A673 (cell line): ENCODE measurements at regions not wholly inside any gene's neighbourhood (a gene's known extent, or its start where the extent isn't known, plus 50 kb on each side); places are given as distances from the start of the nearest gene placed in this dataset.
"Not testable (repeated sequence)": the region's sequence is repeated elsewhere in the genome, so short reads cannot be mapped to it uniquely, and the experiment has no call there.

ENCODE experiments used
- BruUV-seq: library from RNA; stranded (reverse); fragments of 400-500 nt; replicated peaks from 2 replicates; lab custom pipeline; 2021; lab: Mats Ljungman, UMichigan
- CTCF ChIA-PET: fragments of 300-600 bp; sonication (Branson Sonifier 250); formaldehyde crosslinking; loops from one replicate; lab custom pipeline; 2022; ENCODE audit warnings: antibody characterized with exemption; lab: Charles Lee
- POLR2A ChIA-PET: fragments of 300-600 bp; sonication (Branson Sonifier 250); formaldehyde crosslinking; loops from one replicate; lab custom pipeline; 2022; ENCODE audit warnings: antibody characterized with exemption; ENCODE audit not compliant: low non-redundant PET; lab: Charles Lee
- DNase-seq: peaks from one replicate; pipeline ENCODE4 v3.0.0-alpha.2; 2015; ENCODE audit warnings: low spot score
- H3K27ac ChIP-seq: fragments of 200-600 bp; sonication (generic); 2 replicates; pipeline ENCODE4 v1.5.1; 2016; ENCODE audit warnings: mixed run types, low read depth, mild to moderate bottlenecking, mixed read lengths, antibody characterized with exemption, low read length; ENCODE audit not compliant: poor library complexity, severe bottlenecking
- H3K27me3 ChIP-seq: fragments of 200-600 bp; sonication (generic); replicated peaks from 2 replicates; pipeline ENCODE4 v1.6.1; 2017; ENCODE audit warnings: mixed run types, low read depth, mild to moderate bottlenecking, mixed read lengths, antibody characterized with exemption, low read length; ENCODE audit not compliant: insufficient read depth, poor library complexity
- H3K36me3 ChIP-seq: fragments of 200-600 bp; sonication (generic); 2 replicates; pipeline ENCODE4 v1.6.1; 2016; ENCODE audit warnings: mixed run types, mild to moderate bottlenecking, mixed read lengths, antibody characterized with exemption, low read length; ENCODE audit not compliant: insufficient read depth, poor library complexity, severe bottlenecking
- H3K4me1 ChIP-seq: fragments of 200-600 bp; sonication (generic); 2 replicates; pipeline ENCODE4 v1.6.1; 2017; ENCODE audit warnings: mixed run types, mild to moderate bottlenecking, mixed read lengths, antibody characterized with exemption, low read length; ENCODE audit not compliant: insufficient read depth, poor library complexity, severe bottlenecking
- H3K4me3 ChIP-seq: fragments of 200-600 bp; sonication (generic); 2 replicates; pipeline ENCODE4 v1.5.1; 2016; ENCODE audit warnings: low read depth, mixed run types, mild to moderate bottlenecking, mixed read lengths, low read length; ENCODE audit not compliant: poor library complexity, severe bottlenecking
- H3K9me3 ChIP-seq: fragments of 200-600 bp; sonication (generic); 2 replicates; pipeline ENCODE4 v1.6.1; 2016; ENCODE audit warnings: mixed run types, low read depth, mild to moderate bottlenecking, mixed read lengths, antibody characterized with exemption, low read length; ENCODE audit not compliant: poor library complexity, severe bottlenecking
- CTCF ChIP-seq: fragments of 300-800, 200-600 bp; sonication (generic); conservative IDR thresholded peaks from 2 replicates; pipeline ENCODE4 v1.5.1; 2017; ENCODE audit warnings: low read depth, mild to moderate bottlenecking, antibody characterized with exemption, low read length, moderate library complexity, mixed read lengths
- EZH2 ChIP-seq: fragments of 200-600 bp; sonication (generic); IDR thresholded peaks from 2 replicates; pipeline ENCODE4 v1.6.1; 2017; ENCODE audit warnings: borderline replicate concordance, low read depth, mild to moderate bottlenecking, mixed read lengths, antibody characterized with exemption, low read length; ENCODE audit not compliant: poor library complexity, severe bottlenecking
- intact Hi-C: fragments of 100-400 bp; cut with micrococcal nuclease; formaldehyde crosslinking; loops from one replicate; pipeline ENCODE4 v1.10.0; 2022; ENCODE audit not compliant: unreplicated experiment

- ChIA-PET CTCF (no interaction called here), POLR2A (no interaction called here)
- TF ChIP-seq CTCF (no peak), EZH2 (no peak)
- intact Hi-C loops: no loop called here
- Histone ChIP-seq H3K4me3 (no peak overlapping the region), H3K27ac (no peak overlapping the region), H3K36me3 (no peaks in the 10 kb centered on the region), H3K9me3 (no peaks in the 10 kb centered on the region), H3K27me3 (no peaks in the 10 kb centered on the region), H3K4me1 (no peaks in the 10 kb centered on the region)
- DNase-seq: no peak
- no TSS peak for BruUV-seq
Observed at GRCh38 chr6:86738078-86738477, 199.2 kb upstream of the HTR1E start.

GRCh38 chr6:86731631-86732030 is 205.7 kb upstream of the HTR1E start:
- H3K27me3 ChIP-seq, DNase-seq, intact Hi-C loops, CTCF ChIA-PET, POLR2A ChIA-PET, BruUV-seq, H3K4me1 ChIP-seq, H3K9me3 ChIP-seq, H3K4me3 ChIP-seq, H3K27ac ChIP-seq, H3K36me3 ChIP-seq: not testable (repeated sequence)

GRCh38 chr6:86730772-86731171 is 206.6 kb upstream of the HTR1E start:
- H3K36me3 ChIP-seq, DNase-seq, intact Hi-C loops, H3K9me3 ChIP-seq, BruUV-seq, H3K4me3 ChIP-seq, CTCF ChIA-PET, H3K27ac ChIP-seq, H3K4me1 ChIP-seq, POLR2A ChIA-PET, H3K27me3 ChIP-seq: not testable (repeated sequence)

GRCh38 chr6:86730216-86730615 is 207.1 kb upstream of the HTR1E start:
- TF ChIP-seq EZH2 (no peak), CTCF (no peak)
- H3K4me3 ChIP-seq: no peak overlapping the region
- no peak for DNase-seq
- ChIA-PET POLR2A (no interaction called here), CTCF (no interaction called here)
- H3K36me3 ChIP-seq: no peaks in the 10 kb centered on the region
- intact Hi-C loops: no loop called here
- H3K27me3 ChIP-seq: no peaks in the 10 kb centered on the region
- H3K4me1 ChIP-seq: no peaks in the 10 kb centered on the region
- H3K27ac ChIP-seq: no peak overlapping the region
- no TSS peak for BruUV-seq
- H3K9me3 ChIP-seq: no peaks in the 10 kb centered on the region
